SU-DHL-6 (cell line): ENCODE measurements at regions not wholly inside any gene's neighbourhood (a gene's known extent, or its start where the extent isn't known, plus 50 kb on each side); places are given as distances from the start of the nearest gene placed in this dataset.

ENCODE experiments used
- H2AFZ ChIP-seq: fragments of 200-600 bp; sonication (generic); 2 replicates; pipeline ENCODE4 v1.6.1; 2014; ENCODE audit warnings: low read depth, mild to moderate bottlenecking, moderate library complexity, mixed read lengths, antibody characterized with exemption, low read length; ENCODE audit not compliant: severe bottlenecking
- H3F3A ChIP-seq: fragments of 200-600 bp; shearing (Covaris generic); 2 replicates; pipeline ENCODE4 v1.6.0; 2016; ENCODE audit warnings: antibody characterized with exemption, mild to moderate bottlenecking; ENCODE audit not compliant: insufficient read depth
- H3K27ac ChIP-seq: fragments of 200-600 bp; sonication (generic); 2 replicates; pipeline ENCODE4 v1.5.1; 2016; ENCODE audit warnings: low read depth, mild to moderate bottlenecking, low read length, moderate library complexity, mixed read lengths
- H3K27me3 ChIP-seq: fragments of 200-600 bp; sonication (generic), shearing (Covaris generic); 2 replicates; pipeline ENCODE4 v1.6.0; 2014; ENCODE audit warnings: mild to moderate bottlenecking, low read length
- H3K36me3 ChIP-seq: fragments of 200-600 bp; sonication (generic); 2 replicates; pipeline ENCODE4 v1.6.1; 2014; ENCODE audit warnings: mild to moderate bottlenecking, low read length, mixed read lengths
- H3K4me2 ChIP-seq: fragments of 300-600, 200-600 bp; shearing (Covaris generic), sonication (generic); 2 replicates; pipeline ENCODE4 v1.6.0; 2014; ENCODE audit warnings: low read length, low read depth, mild to moderate bottlenecking; ENCODE audit not compliant: poor library complexity, severe bottlenecking
- H3K4me3 ChIP-seq: fragments of 200-600 bp; sonication (generic); 2 replicates; pipeline ENCODE4 v1.5.1; 2014; ENCODE audit warnings: antibody characterized with exemption, low read length, mild to moderate bottlenecking, mixed read lengths; ENCODE audit not compliant: insufficient read depth, poor library complexity, severe bottlenecking
- H3K79me2 ChIP-seq: fragments of 200-600 bp; sonication (generic); 2 replicates; pipeline ENCODE4 v1.6.1; 2014; ENCODE audit warnings: mild to moderate bottlenecking, low read length, moderate library complexity; ENCODE audit not compliant: insufficient read depth
- H3K9ac ChIP-seq: fragments of 200-600 bp; sonication (generic); 2 replicates; pipeline ENCODE4 v1.7.0; 2014; ENCODE audit warnings: mild to moderate bottlenecking, low read length
- H3K9me2 ChIP-seq: fragments of 200-600 bp; sonication (generic); replicated peaks from 2 replicates; pipeline ENCODE4 v1.6.1; 2014; ENCODE audit warnings: low read length; ENCODE audit not compliant: insufficient read depth
- H3K9me3 ChIP-seq: fragments of 200-600 bp; sonication (generic); 2 replicates; pipeline ENCODE4 v1.6.1; 2014; ENCODE audit warnings: low read length, mixed read lengths; ENCODE audit not compliant: insufficient read depth
- H4K20me1 ChIP-seq: fragments of 200-600 bp; sonication (generic); 2 replicates; pipeline ENCODE4 v1.6.1; 2014; ENCODE audit warnings: low read depth, mild to moderate bottlenecking, antibody characterized with exemption, low read length, moderate library complexity, mixed read lengths
- CTCF ChIP-seq: fragments of 200-600 bp; sonication (generic); IDR thresholded peaks from one replicate; pipeline ENCODE4 v1.5.1; 2017; ENCODE audit warnings: antibody characterized with exemption, mild to moderate bottlenecking, low read length, moderate library complexity; ENCODE audit not compliant: insufficient read depth, poor library complexity, severe bottlenecking
- EZH2phosphoT487 ChIP-seq: fragments of 200-600 bp; sonication (generic), shearing (Covaris generic); conservative IDR thresholded peaks from 2 replicates; pipeline ENCODE4 v1.6.1; 2018; ENCODE audit warnings: mild to moderate bottlenecking, antibody characterized with exemption, low read length, moderate library complexity, mixed read lengths

- no peaks in the 10 kb centered on the region for H3K36me3 ChIP-seq
- no peaks in the 10 kb centered on the region for H3K79me2 ChIP-seq
- no peaks in the 10 kb centered on the region for H3F3A ChIP-seq
- no peak overlapping the region for H3K4me2 ChIP-seq
- H4K20me1 ChIP-seq, result no peaks in the 10 kb centered on the region
- H3K4me3 ChIP-seq, result no peak overlapping the region
- no peaks in the 10 kb centered on the region for H3K27me3 ChIP-seq
- H3K9me3 ChIP-seq, result no peaks in the 10 kb centered on the region
- no peak overlapping the region for H2AFZ ChIP-seq
- H3K9ac ChIP-seq, result no peak overlapping the region
- H3K9me2 ChIP-seq, result no peaks in the 10 kb centered on the region
- TF ChIP-seq EZH2phosphoT487 (no peak), CTCF (no peak)
- H3K27ac ChIP-seq, result no peak overlapping the region
These were observed 268.1 kb downstream of the NSG2 start for GRCh38 chr5:174313615-174314014.

- Histone ChIP-seq H3K9ac (no peak overlapping the region), H3K27me3 (no peaks in the 10 kb centered on the region), H3K79me2 (no peaks in the 10 kb centered on the region), H3K4me2 (no peak overlapping the region), H3K36me3 (no peaks in the 10 kb centered on the region), H3K9me3 (no peaks in the 10 kb centered on the region), H3K27ac (no peak overlapping the region), H3K4me3 (no peak overlapping the region), H2AFZ (no peak overlapping the region), H3K9me2 (no peaks in the 10 kb centered on the region), H4K20me1 (no peaks in the 10 kb centered on the region), H3F3A (no peaks in the 10 kb centered on the region)
- TF ChIP-seq CTCF (no peak), EZH2phosphoT487 (no peak)
These were observed 268.8 kb downstream of the NSG2 start for GRCh38 chr5:174314261-174314660.

GRCh38 chr5:174315471-174315870 lies 270.0 kb downstream of the NSG2 start:
- TF ChIP-seq CTCF (no peak), EZH2phosphoT487 (no peak)
- Histone ChIP-seq H3K4me2 (no peak overlapping the region), H3K36me3 (no peaks in the 10 kb centered on the region), H4K20me1 (no peaks in the 10 kb centered on the region), H3K9me3 (no peaks in the 10 kb centered on the region), H3K79me2 (no peaks in the 10 kb centered on the region), H2AFZ (no peak overlapping the region), H3K27ac (no peak overlapping the region), H3K27me3 (no peaks in the 10 kb centered on the region), H3K4me3 (no peak overlapping the region), H3K9me2 (no peaks in the 10 kb centered on the region), H3F3A (no peaks in the 10 kb centered on the region), H3K9ac (no peak overlapping the region)
